HG03175 (cell line): ENCODE measurements at regions not wholly inside any gene's neighbourhood (a gene's known extent, or its start where the extent isn't known, plus 50 kb on each side); places are given as distances from the start of the nearest gene placed in this dataset.
"Not testable (repeated sequence)": the region's sequence is repeated elsewhere in the genome, so short reads cannot be mapped to it uniquely, and the experiment has no call there.

Experiments
- ATAC-seq: cut with Tn5 transposase; IDR thresholded peaks from one replicate; pipeline ENCODE4 v1.9.1; 2021; ENCODE audit warnings: mild to moderate bottlenecking, moderate library complexity; ENCODE audit not compliant: unreplicated experiment

- no peak for ATAC-seq
Measured at GRCh38 chr13:47892374-47892773, 108.7 kb downstream of the SUCLA2 start.

DNA sequence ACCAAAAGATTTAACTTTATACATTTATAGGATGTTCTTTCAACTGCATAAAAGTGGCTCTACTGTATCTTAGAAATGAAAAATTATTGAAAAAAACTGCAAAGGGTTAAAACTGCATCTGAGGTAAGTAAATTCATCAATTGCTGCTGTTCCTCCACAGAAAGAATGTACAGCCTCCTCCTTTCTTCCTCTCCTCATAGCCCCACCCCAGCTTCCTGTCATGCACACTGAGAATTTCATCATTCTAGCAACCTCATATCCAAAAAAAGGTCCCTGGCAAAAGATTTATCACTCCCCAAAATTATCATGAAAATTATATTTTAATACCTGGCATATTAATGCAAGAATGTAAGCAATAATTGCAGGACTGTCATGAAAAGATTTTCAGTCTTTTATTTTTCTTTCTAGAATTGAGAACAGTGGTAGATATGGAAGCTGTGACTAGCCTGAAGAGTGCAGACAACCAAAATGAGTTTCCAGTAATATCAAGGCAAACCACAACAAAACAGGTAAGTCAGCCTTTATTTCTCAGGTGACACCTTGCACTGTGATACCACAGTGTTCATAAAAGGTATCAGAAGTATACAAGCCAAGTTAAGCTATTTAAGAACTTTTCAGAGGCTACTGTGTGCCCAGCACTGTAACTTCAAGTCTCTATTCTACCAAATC lies 110.8 kb downstream of the SUCLA2 start:
- ATAC-seq: no peak

DNA sequence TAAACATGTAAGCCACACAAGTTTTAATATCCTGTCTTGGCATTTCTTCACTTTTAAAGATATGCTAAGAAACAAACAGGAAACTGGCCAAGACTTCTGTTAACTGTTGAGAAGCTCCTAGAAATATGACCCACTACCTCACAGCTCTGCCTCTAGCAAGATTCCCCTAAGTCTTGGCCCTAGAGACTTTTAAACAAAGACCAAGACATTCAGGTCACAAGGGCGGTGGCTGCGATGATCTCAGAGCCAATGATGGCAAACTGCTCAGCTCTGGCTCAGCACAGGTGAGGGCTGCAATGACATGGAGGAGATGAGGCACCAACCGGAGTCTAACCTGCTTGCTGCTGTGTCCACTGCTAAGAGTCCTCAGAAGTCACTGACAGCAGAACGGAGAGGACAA lies 114.8 kb downstream of the SUCLA2 start:
- ATAC-seq: no peak

DNA sequence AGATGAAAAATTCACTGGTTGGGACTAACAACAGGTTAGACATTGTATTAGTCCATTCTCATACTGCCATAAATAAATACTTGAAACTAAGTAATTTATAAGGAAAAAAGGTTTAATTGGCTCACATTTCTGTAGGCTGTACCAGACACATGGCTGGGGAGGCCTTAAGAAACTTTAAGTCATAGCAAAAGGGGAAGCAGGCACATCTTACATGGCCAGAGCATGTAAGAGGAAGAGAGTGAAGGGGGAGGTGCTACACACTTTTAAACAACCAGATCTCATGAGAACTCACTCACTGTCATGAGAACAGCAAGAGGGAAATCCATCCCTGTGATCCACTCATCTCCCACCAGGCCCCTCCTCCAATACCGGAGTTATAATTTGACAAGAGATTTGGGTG lies 125.9 kb downstream of the SUCLA2 start:
- no peak for ATAC-seq

DNA sequence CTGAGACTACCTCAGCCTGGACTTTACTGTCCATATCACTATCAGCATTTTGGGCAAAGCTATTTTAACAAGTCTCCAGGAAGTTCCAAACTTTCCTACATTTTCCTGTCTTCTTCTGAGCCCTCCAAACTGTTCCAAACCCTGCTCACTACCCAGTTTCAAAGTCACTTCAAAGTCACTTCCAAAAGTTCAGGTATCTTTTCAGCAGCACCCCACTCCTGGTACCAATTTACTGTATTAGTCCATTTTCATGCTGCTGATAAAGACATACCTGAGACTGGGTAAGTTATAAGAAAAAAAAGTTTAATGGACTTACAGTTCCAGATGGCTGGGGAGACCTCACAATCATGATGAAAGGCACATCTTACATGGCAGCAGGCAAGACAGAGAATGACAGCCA lies 127.1 kb downstream of the SUCLA2 start:
- not testable (repeated sequence) for ATAC-seq

DNA sequence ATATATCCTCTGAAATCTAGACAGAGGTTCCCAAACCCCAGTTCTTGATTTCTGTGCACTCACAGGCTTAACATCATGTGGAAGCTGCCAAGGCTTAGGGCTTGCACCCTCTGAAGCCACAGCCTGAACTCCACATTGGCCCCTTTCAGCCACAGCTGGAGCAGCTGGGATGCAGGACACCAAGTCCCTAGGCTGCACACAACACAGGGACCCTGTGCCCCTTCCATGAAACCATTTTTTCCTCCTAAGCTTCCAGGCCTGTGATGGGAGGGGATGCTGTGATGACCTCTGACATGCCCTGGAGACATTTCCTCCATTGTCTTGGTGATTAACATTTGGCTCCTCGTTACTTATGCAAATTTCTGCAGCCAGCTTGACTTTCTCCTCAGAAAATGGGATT lies 127.8 kb downstream of the SUCLA2 start:
- ATAC-seq: not testable (repeated sequence)

DNA sequence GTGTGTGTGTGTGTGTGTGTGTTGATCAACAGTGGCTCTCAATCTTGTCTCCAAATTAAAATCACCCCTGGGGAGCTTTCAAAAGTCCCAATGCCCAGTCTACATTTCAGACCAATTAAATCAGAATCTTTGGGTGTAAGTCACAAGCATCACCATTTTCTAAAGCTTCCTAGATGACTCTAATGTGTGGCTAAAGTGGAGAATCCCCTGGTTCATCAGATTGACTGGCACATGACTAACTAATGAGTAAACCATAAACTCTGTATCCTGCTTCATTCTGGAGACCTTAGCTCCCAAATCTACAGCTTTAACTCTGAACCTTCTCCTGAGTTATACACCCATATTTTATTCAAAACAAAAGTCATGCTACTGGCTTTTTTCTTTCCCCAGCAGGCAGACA lies 131.3 kb downstream of the SUCLA2 start:
- no peak for ATAC-seq

- peak; percentile 61 for ATAC-seq
Measured at GRCh38 chr13:47865883-47866282, 135.2 kb downstream of the SUCLA2 start.

- ATAC-seq: no peak
Measured at GRCh38 chr13:47862841-47863240, 138.2 kb downstream of the SUCLA2 start.

- no peak for ATAC-seq
Measured at GRCh38 chr13:47859165-47859564, 141.9 kb downstream of the SUCLA2 start.

DNA sequence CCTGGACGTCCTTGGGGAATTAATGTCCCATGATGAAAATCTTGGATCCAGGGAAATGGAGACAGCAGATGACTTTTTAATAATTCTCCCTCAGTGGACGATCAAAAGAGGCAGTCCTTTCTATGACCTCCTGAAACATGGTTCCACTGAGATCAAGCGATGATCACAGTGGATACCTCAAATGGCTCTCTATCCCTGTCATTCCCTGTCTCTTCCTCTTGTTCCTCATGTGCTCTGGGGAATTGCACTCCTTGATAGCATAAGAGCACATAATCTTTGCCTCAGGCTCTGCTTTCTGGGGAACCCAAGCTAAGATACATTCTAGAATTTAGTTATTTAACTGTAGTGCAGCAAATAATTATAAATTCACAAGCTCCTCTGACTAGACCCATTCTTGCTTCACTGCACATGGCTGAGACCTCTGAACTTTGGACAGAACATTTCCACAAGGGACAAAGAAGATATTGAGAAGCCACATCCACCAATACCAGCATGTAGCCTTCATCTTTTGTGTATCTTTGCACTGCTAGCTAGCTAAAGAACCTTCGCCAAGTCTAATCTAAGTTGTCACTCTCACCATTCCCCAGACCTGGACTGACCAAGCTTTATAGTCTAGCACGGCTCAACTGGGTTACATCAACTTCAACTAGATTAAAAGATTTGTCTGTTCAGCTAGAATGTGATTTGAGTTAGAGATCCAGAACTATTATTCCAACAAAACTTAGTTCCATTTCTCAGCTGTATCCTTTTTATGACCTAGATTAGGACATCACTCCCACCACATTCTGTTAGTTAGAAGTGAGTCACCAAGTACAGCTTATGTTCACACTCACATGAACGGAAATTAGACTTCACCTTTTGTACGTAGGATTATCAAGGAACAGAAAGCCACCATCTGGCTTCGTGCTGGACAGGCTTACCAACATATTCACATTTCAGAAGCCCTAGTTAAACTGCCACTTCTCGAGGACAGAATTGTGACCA lies 142.7 kb downstream of the SUCLA2 start:
- no peak for ATAC-seq

DNA sequence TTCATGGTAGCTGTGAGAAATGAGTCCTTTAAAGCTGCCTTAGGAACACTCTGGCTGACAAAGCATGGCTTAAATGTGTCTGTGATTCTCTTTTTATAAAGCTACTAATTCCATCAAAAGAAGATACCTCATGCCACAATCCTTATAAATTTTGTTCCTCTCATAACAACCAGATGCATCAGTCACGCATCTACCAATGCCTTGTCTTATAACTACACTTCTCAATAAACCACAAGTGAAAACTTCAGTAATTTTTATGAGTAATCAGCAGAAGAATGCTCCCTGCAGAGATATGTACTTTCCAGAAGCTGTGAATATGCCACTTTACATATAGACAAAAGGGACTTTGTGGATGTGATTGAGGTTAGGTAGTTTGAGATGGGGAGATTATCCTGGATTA lies 147.8 kb downstream of the SUCLA2 start:
- no peak for ATAC-seq

DNA sequence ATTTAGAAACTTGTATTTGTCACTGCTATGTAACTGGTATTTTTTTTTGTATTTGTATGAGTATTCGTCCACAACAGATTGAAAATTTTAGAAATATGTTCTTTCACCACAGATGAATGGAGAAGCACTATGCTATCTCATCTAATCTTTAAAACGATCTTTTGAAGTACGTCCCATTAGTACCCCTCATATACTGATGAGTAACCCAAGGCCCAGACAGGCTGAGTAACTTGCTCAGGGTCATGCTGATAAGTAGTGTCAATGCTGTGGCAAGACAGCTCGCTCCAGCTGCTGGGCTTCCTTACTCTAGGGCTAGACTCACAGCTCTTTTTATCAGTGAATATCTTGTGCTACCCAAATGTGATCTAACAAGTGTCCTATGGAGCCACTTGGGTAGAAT lies 154.2 kb downstream of the SUCLA2 start:
- no peak for ATAC-seq

DNA sequence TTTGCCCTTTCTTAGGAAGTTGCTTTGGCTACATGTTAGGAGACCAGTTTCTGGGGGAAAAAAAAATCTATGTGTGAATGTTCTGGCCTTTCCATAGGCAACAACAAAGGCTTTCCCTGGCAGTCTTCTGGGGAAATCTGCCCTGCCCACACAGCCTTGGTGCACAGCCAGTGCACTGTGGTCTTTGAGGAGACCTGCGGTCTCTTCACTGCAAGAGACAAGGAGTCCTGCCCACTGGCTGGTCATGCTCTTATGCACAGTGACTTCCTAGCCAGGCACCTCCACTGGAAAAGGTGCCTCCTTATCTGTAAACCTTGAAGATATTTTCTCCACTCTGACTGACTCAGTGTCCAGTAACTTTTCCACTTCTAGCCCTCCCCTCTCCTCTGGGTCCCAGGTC lies 155.1 kb downstream of the SUCLA2 start:
- ATAC-seq: no peak

- ATAC-seq: peak; percentile 83
Measured at GRCh38 chr13:47843005-47843404, 158.1 kb downstream of the SUCLA2 start.

DNA sequence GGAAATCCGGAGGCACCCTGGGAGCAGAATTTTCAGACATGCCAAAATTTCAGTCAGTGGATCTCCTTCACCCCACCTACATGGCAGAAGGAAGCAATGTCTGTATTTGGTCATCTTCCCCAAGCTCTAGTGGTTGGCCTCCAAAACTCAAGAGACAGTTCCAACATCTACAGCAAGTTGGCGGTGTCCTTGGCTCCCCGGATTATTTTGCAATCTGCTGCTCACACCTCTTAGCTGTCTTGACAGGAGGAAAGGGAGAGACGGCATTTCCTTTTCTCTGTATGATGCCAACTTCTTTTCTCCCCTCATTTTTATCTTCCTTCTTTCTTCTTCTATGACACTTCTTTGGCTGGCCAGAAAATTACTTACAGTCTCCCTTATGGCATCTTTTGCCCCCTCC lies 159.9 kb downstream of the SUCLA2 start:
- ATAC-seq: no peak

DNA sequence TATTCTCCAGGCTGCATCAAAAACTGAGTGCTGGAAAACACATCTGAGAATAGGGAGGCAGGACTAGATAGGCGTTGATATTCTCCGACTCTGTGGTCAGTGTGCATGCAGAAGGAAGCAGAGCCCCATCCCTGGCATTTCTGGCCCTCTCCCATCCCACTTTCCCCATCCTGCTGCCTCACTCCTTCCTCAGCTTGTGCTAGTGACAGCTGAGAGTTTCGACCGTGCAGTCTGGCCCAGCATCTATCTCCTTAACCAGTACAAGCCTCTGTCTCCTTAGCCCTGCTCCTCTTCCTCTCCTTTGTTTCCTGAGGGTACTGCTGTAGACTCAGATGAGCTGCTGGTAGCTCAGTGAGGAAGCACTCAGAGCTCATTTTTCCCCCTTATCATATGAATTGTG lies 163.2 kb downstream of the SUCLA2 start:
- ATAC-seq: no peak

DNA sequence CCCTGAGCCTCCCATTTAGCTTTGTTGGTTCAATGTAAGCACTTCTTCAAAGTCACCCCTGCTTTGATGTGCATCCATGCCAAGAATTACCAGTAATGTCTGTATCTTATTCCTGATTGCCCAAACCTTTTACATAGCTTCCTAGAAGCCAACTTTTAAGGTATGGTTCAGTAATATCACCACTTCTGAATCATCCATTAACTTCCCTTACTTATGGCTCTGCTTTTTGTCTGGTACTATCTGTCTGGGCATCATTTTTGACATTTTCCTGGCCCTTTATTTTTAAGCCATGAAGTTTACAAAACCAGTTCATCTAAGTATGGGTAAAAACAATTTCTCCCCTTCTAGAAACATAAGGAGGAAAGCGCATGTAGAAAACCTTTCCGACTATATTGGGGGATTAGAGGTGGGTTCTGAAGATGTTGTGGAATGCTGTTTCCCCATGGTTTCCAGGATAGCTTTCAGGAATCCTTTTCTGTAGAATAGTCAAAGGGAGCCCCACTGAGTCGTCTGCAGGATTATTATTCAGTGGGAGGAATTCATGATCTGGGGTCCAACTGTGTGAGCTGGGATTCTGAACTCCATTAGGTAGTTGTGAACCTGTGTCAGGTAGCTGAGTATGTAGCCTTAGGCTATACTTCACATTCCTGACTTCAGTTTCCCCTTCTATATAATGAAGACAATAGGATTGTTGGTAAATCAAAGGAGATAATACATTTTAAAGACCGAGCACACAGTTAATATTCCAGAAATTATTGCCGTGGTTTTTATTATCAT lies 163.8 kb downstream of the SUCLA2 start:
- no peak for ATAC-seq

- ATAC-seq: no peak
Measured at GRCh38 chr13:47835470-47836228, 165.4 kb downstream of the SUCLA2 start.

DNA sequence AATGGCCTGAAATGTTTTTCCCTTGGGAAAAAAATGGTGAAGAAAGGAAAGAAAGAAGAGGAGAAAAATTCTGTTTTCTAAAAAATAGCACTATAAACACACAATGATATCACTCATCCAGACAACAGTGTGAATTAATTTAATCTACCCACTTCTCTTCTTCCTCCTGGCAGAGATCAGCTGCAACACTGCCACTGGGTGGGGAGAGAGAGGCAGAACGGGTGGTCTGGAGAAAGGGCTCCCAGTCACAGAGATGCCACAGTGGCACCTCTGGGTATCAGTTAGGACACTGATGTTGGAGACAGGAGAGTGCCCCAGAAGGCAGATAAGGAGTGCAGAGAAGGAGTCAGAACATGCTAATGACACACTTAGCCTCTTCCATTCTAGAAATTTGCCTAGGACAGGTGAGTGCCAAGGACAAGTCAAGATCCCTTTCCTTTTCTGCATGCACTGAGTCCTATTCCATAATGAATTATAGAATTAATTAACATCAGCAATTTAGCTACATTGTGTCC lies 168.6 kb downstream of the SUCLA2 start:
- no peak for ATAC-seq
